ENCODE measurements at regions not wholly inside any gene's neighbourhood (a gene's known extent, or its start where the extent isn't known, plus 50 kb on each side); places are given as distances from the start of the nearest gene placed in this dataset.
A peak's percentile ranks its signal among the peaks of the same experiment; 100 is the strongest.

DNA sequence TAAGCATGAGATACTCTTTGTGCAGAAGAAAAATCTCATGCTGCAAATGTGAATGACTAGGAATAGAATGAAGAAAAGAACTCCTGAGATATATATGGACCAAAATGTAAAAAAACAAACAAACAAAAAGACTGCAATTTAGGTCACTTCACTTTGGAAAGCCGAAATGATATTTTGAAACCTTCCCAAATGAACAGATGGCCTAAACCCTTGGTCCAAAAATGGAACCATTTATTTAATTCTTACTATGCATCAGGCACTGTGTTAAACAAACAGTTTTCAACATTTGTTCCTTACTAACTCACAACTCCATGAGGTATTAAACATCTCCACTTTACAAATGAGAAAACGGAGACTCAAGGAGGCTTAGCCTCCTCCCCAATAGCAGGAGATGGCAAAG lies 107.5 kb downstream of the VIP start:
- no peak for DNase-seq (ENCODE audit: low read depth)
- TF ChIP-seq POLR2A (IDR thresholded peaks at IDR 0.05; ENCODE audit: extremely low read depth, insufficient read length) (no peak), MYC (IDR thresholded peaks at IDR 0.05; ENCODE audit: low read depth, low read length) (no peak)
- TF ChIP-seq, protein P1, sequence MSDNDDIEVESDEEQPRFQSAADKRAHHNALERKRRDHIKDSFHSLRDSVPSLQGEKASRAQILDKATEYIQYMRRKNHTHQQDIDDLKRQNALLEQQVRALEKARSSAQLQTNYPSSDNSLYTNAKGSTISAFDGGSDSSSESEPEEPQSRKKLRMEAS (IDR thresholded peaks at IDR 0.05; ENCODE audit: low read depth, low read length) = no peak
- TF ChIP-seq, protein P2, sequence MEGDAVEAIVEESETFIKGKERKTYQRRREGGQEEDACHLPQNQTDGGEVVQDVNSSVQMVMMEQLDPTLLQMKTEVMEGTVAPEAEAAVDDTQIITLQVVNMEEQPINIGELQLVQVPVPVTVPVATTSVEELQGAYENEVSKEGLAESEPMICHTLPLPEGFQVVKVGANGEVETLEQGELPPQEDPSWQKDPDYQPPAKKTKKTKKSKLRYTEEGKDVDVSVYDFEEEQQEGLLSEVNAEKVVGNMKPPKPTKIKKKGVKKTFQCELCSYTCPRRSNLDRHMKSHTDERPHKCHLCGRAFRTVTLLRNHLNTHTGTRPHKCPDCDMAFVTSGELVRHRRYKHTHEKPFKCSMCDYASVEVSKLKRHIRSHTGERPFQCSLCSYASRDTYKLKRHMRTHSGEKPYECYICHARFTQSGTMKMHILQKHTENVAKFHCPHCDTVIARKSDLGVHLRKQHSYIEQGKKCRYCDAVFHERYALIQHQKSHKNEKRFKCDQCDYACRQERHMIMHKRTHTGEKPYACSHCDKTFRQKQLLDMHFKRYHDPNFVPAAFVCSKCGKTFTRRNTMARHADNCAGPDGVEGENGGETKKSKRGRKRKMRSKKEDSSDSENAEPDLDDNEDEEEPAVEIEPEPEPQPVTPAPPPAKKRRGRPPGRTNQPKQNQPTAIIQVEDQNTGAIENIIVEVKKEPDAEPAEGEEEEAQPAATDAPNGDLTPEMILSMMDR (IDR thresholded peaks at IDR 0.05; ENCODE audit: low read depth, low read length) = no peak
- no peak overlapping the region for H3K4me3 ChIP-seq (ENCODE audit: low read depth, low read length)

DNA sequence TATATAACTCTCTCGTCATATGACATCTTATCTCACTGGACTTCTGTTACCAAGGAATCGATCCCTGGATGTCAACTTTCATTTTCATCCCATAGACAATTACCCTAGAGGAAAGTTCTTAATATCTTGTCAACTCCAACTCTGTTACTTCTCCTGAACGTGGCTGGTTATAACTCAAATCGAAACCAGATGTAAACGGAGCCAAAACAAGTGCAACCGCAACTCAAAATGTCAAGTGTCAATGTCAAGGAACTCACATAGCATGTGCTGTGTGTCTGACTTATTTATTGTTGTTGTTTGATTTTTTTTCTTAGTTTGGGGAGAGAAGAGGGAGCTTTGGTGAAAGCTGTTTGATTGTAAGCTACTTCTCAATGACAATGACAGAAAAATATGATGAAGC lies 108.6 kb downstream of the VIP start:
- H3K4me3 ChIP-seq (ENCODE audit: low read depth, low read length) = no peak overlapping the region

DNA sequence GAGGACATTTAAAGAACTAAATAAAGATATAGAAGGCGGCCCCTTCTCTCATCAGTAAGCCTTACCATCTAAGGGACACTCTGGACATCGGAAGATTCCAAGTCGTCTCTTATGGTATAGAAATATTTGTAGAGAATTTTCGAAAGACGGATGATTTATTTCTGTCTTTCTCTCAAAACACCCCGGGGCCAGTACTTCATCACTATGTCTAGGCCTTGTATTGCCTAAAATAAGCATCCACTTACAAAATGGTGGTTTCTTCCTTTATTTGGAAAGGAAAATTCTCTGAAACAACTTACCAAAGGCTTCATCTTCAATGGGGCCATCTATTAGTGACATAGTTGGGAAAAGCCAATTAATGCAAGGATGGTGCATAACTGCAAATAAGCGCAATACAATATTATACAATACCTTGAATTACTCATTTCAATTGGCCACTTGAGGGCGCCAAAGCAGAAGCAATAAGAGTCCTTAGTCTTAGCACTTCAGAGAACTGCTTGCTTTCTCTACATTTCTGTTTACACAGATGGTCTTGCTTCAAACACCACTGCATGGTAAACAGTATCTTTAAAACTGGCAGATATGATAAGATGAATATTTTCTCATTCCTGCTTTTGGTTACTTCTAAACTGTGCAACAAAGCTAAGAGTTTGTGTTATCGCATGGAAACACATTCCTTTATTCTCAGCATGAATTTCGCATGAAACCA lies 113.2 kb downstream of the VIP start:
- TF ChIP-seq MYC (IDR thresholded peaks at IDR 0.05; ENCODE audit: low read depth, low read length) = no peak
- TF ChIP-seq, protein P2 (IDR thresholded peaks at IDR 0.05; ENCODE audit: low read depth, low read length) = peak; percentile 38
- peak; percentile 75 for DNase-seq (ENCODE audit: low read depth)
- H3K4me3 ChIP-seq (ENCODE audit: low read depth, low read length) = no peak overlapping the region

More for the DNA sequence above, 108.6 kb downstream of the VIP start:
- TF ChIP-seq, protein P2 (IDR thresholded peaks at IDR 0.05; ENCODE audit: low read depth, low read length) = no peak
- TF ChIP-seq POLR2A (IDR thresholded peaks at IDR 0.05; ENCODE audit: extremely low read depth, insufficient read length) (no peak), MYC (IDR thresholded peaks at IDR 0.05; ENCODE audit: low read depth, low read length) (no peak)
- TF ChIP-seq, protein P1 (IDR thresholded peaks at IDR 0.05; ENCODE audit: low read depth, low read length) = no peak
- no peak for DNase-seq (ENCODE audit: low read depth)

DNA sequence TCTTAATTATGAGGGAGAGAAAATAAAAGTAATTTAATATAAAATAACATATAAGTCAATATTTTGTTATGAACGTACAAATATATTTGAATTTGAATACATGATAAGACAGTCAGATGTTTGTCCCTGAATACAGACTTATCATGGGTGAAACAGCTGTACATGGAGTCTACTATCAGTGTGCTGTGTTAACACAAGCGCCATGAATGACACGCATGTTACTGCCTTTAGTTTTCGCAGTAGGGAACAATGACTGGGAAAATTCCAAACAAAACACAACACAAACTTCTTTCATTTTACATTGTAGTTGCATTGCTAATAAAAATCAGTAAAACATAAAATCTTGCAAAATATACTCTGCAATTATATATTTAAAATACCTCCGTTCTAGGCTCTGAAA lies 108.6 kb downstream of the FBXO5 start:
- DNase-seq (ENCODE audit: low read depth) = no peak
- no peak for TF ChIP-seq MYC (IDR thresholded peaks at IDR 0.05; ENCODE audit: low read depth, low read length)
- no peak for TF ChIP-seq POLR2A (IDR thresholded peaks at IDR 0.05; ENCODE audit: extremely low read depth, insufficient read length)
- TF ChIP-seq, protein P1 (IDR thresholded peaks at IDR 0.05; ENCODE audit: low read depth, low read length) = no peak
- TF ChIP-seq, protein P2 (IDR thresholded peaks at IDR 0.05; ENCODE audit: low read depth, low read length) = no peak
- H3K4me3 ChIP-seq (ENCODE audit: low read depth, low read length) = no peak overlapping the region

DNA sequence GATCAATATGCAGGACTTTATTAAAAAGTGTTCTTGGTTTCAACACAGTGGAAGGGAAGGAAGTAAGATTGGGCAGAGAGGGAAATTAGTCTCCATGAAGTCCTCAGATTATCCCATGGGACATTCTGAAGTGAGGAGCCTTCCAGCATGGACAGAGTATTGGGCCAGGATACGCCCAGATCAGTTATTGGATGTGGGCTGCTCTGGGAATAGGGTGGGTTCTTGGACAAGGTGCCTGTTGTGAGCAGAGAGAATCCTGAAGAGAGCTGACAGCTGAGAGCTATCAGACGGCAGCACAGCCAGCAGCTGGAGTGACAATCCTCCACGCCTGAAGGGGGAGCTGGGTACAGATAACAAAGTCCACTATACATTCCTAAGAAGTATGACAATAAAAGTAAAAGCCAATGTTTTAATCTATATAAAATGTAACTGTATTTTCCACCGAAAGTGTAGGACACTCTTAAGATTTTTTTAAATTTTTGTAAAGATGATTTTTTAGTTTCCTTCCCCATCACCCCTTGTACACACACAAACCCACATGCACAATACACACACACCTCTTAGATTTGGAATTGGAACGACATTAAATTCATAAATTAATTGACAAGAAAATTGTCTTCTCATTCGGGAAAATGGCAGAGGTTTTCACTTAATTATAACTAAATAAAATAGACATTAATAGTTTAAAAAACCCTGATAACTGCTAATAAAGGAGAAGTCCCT lies 107.8 kb downstream of the FBXO5 start:
- H3K4me3 ChIP-seq (ENCODE audit: low read depth, low read length) = no peak overlapping the region
- DNase-seq (ENCODE audit: low read depth) = no peak
- no peak for TF ChIP-seq MYC (IDR thresholded peaks at IDR 0.05; ENCODE audit: low read depth, low read length)
- TF ChIP-seq, protein P2 (IDR thresholded peaks at IDR 0.05; ENCODE audit: low read depth, low read length) = no peak
- TF ChIP-seq POLR2A (IDR thresholded peaks at IDR 0.05; ENCODE audit: extremely low read depth, insufficient read length) = no peak
- TF ChIP-seq, protein P1 (IDR thresholded peaks at IDR 0.05; ENCODE audit: low read depth, low read length) = no peak
